ENCODE measurements at regions not wholly inside any gene's neighbourhood (a gene's known extent, or its start where the extent isn't known, plus 50 kb on each side); places are given as distances from the start of the nearest gene placed in this dataset.

- FAIRE-seq: no peak
Measured at GRCh38 chr2:133814890-133815289, 246.6 kb upstream of the NCKAP5 start.

GRCh38 chr2:133816037-133816436 lies 247.8 kb upstream of the NCKAP5 start:
- no peak for FAIRE-seq

GRCh38 chr2:133817680-133818566 lies 249.7 kb upstream of the NCKAP5 start:
- no peak for FAIRE-seq

GRCh38 chr2:133818661-133819060 lies 250.4 kb upstream of the NCKAP5 start:
- FAIRE-seq: no peak

- no peak for FAIRE-seq
Measured at GRCh38 chr2:133819906-133820305, 251.6 kb upstream of the NCKAP5 start.

- FAIRE-seq: no peak
Measured at GRCh38 chr2:133821107-133821760, 253.0 kb upstream of the NCKAP5 start.

- no peak for FAIRE-seq
Measured at GRCh38 chr2:133822517-133823225, 254.4 kb upstream of the NCKAP5 start.

GRCh38 chr2:133823226-133823550 lies 254.9 kb upstream of the NCKAP5 start:
- no peak for FAIRE-seq

- no peak for FAIRE-seq
Measured at GRCh38 chr2:133824869-133825268, 256.6 kb upstream of the NCKAP5 start.

GRCh38 chr2:133825778-133826177 lies 257.5 kb upstream of the NCKAP5 start:
- FAIRE-seq: no peak

GRCh38 chr2:133828913-133829312 lies 260.6 kb upstream of the NCKAP5 start:
- no peak for FAIRE-seq

GRCh38 chr2:133829450-133830020 lies 261.3 kb upstream of the NCKAP5 start:
- FAIRE-seq: no peak

GRCh38 chr2:133833746-133834145 lies 265.5 kb upstream of the NCKAP5 start:
- no peak for FAIRE-seq

GRCh38 chr2:133835821-133836619 lies 267.8 kb upstream of the NCKAP5 start:
- FAIRE-seq: no peak

- FAIRE-seq: no peak
Measured at GRCh38 chr2:133836691-133837345, 268.6 kb upstream of the NCKAP5 start.

GRCh38 chr2:133837441-133838094 lies 269.3 kb upstream of the NCKAP5 start:
- FAIRE-seq: no peak

- FAIRE-seq: no peak
Measured at GRCh38 chr2:133838642-133839365, 270.5 kb upstream of the NCKAP5 start.

- no peak for FAIRE-seq
Measured at GRCh38 chr2:133839677-133840076, 271.4 kb upstream of the NCKAP5 start.

- FAIRE-seq: no peak
Measured at GRCh38 chr2:133840761-133841160, 272.5 kb upstream of the NCKAP5 start.

GRCh38 chr2:133841900-133842299 lies 273.6 kb upstream of the NCKAP5 start:
- FAIRE-seq: no peak

GRCh38 chr2:133842446-133842845 lies 274.2 kb upstream of the NCKAP5 start:
- no peak for FAIRE-seq
